ENCODE measurements at regions not wholly inside any gene's neighbourhood (a gene's known extent, or its start where the extent isn't known, plus 50 kb on each side); places are given as distances from the start of the nearest gene placed in this dataset.

- no peak overlapping the region for H3K9ac ChIP-seq (ENCODE audit: low read depth, low read length)
- ChIA-PET POLR2A (ENCODE audit: unreplicated experiment) (no interaction called here), CTCF (no interaction called here)
- TF ChIP-seq NFE2L2 (IDR thresholded peaks at IDR 0.05; ENCODE audit: low read depth, low read length) (no peak), RCOR1 (IDR thresholded peaks at IDR 0.05; ENCODE audit: insufficient replicate concordance, low read length) (no peak), SMC3 (IDR thresholded peaks at IDR 0.05; ENCODE audit: low read depth, low read length) (no peak), MAFK (IDR thresholded peaks at IDR 0.05; ENCODE audit: low read depth, low read length) (no peak), RAD21 (IDR thresholded peaks at IDR 0.05; ENCODE audit: low read length) (no peak), CHD1 (IDR thresholded peaks at IDR 0.05; ENCODE audit: low read depth, low read length) (no peak), USF2 (IDR thresholded peaks at IDR 0.05; ENCODE audit: low read depth, low read length) (no peak), BHLHE40 (IDR thresholded peaks at IDR 0.05; ENCODE audit: low read depth, low read length) (no peak), MXI1 (IDR thresholded peaks at IDR 0.05; ENCODE audit: borderline replicate concordance, low read depth, low read length) (no peak), ELK1 (IDR thresholded peaks at IDR 0.05; ENCODE audit: borderline replicate concordance, low read depth, low read length) (no peak), CEBPB (IDR thresholded peaks at IDR 0.05; ENCODE audit: low read depth, low read length) (no peak), POLR2A (IDR thresholded peaks at IDR 0.05; ENCODE audit: low read depth, low read length) (no peak), CTCF (conservative IDR thresholded peaks at IDR 0.05; ENCODE audit: low read depth, low read length) (no peak), MAZ (IDR thresholded peaks at IDR 0.05; ENCODE audit: borderline replicate concordance, low read depth, low read length) (no peak), RFX5 (IDR thresholded peaks at IDR 0.05; ENCODE audit: low read depth, low read length) (no peak), FOS (IDR thresholded peaks at IDR 0.05; ENCODE audit: low read depth, low read length) (no peak)
- no peak overlapping the region for H3K4ac ChIP-seq (ENCODE audit: low read depth, low read length)
- no peak overlapping the region for H3K18ac ChIP-seq (ENCODE audit: low read depth, low read length)
- no peak overlapping the region for H3K14ac ChIP-seq (replicated peaks; ENCODE audit: low read depth, low read length)
- DNase-seq (no peak), ATAC-seq (ENCODE audit: low read depth) (no peak)
- no peaks in the 10 kb centered on the region for H3K36me3 ChIP-seq (ENCODE audit: control insufficient read depth, insufficient read depth, low read length)
- no peak overlapping the region for H3K56ac ChIP-seq (ENCODE audit: extremely low read depth, insufficient read depth, low read length)
- H3K9me1 ChIP-seq (ENCODE audit: insufficient read depth, low read length), result no peaks in the 10 kb centered on the region
- no peak overlapping the region for H2AK5ac ChIP-seq (ENCODE audit: low read depth, low read length)
- no peaks in the 10 kb centered on the region for H3K79me1 ChIP-seq (ENCODE audit: low read depth in 1 of 2, low read length in 2 of 2)
- no peaks in the 10 kb centered on the region for H4K20me1 ChIP-seq (ENCODE audit: insufficient read depth, low read length)
- no peaks in the 10 kb centered on the region for H3K27me3 ChIP-seq (ENCODE audit: control insufficient read depth, insufficient read depth, low read length)
- intact Hi-C loops (cut with micrococcal nuclease) (no loop called here), in situ Hi-C loops (cut with MboI; ENCODE audit: low sequenced_read_pairs) (no loop called here), dilution Hi-C loops (cut with HindIII; ENCODE audit: low sequenced_read_pairs, unreplicated experiment) (no loop called here)
- H4K5ac ChIP-seq (ENCODE audit: low read depth, low read length), result no peak overlapping the region
- H2AK9ac ChIP-seq (replicated peaks; ENCODE audit: low read depth, low read length, poor library complexity), result no peak overlapping the region
- no peak overlapping the region for H4K8ac ChIP-seq (ENCODE audit: low read depth in 2 of 2, low read length in 2 of 2)
- no peak overlapping the region for H2BK120ac ChIP-seq (ENCODE audit: low read depth, low read length)
- no TSS peak for BruUV-seq (replicated peaks)
- H3K23ac ChIP-seq (ENCODE audit: low read depth, low read length), result no peak overlapping the region
- H3K4me1 ChIP-seq (ENCODE audit: control insufficient read depth, insufficient read depth, low read length), result no peaks in the 10 kb centered on the region
- no CpG with 5 or more reads among the region's 3 CpGs for WGBS, 2 experiments (ENCODE audit: extremely low coverage in 2 of 2, insufficient read length in 1 of 2)
- no peak overlapping the region for H4K91ac ChIP-seq (ENCODE audit: insufficient read depth, low read depth, low read length)
- H3K9me3 ChIP-seq (ENCODE audit: control insufficient read depth, insufficient read depth, low read length), result peaks cover 2% of the 10 kb centered on the region; the same call in 1 of the 2 replicates
- H2BK15ac ChIP-seq (ENCODE audit: low read depth, low read length), result no peak overlapping the region
- no peak overlapping the region for H3K4me2 ChIP-seq (ENCODE audit: low read depth, low read length)
- H2AFZ ChIP-seq (replicated peaks; ENCODE audit: low read length, poor library complexity), result no peak overlapping the region
- no peak overlapping the region for H2BK5ac ChIP-seq (ENCODE audit: low read depth, low read length, poor library complexity, severe bottlenecking)
- no peak overlapping the region for H3K27ac ChIP-seq (ENCODE audit: insufficient read depth, low read length)
- H2BK20ac ChIP-seq (ENCODE audit: low read depth, low read length), result no peak overlapping the region
- H3K4me3 ChIP-seq (ENCODE audit: insufficient read depth, low read depth, low read length), result no peak overlapping the region
These were observed 240.9 kb upstream of the CADM2 start for GRCh38 chr3:84717894-84718293.

Measured in IMR-90 (cell line).